SK-N-SH treated with all-trans-retinoic acid at 6 μM for 48 hours (cell line): ENCODE measurements at regions not wholly inside any gene's neighbourhood (a gene's known extent, or its start where the extent isn't known, plus 50 kb on each side); places are given as distances from the start of the nearest gene placed in this dataset.

Experiments used
- ARNTL ChIP-seq: fragments of 450-650 bp; formaldehyde crosslinking; IDR thresholded peaks from 2 replicates; pipeline ENCODE4 v1.5.0; 2020; ENCODE audit warnings: low read depth, mild to moderate bottlenecking, moderate library complexity, borderline replicate concordance
- BACH2 ChIP-seq: fragments of 250-450 bp; sonication (Bioruptor Pico); IDR thresholded peaks from 2 replicates; pipeline ENCODE4 v1.9.0; 2021; ENCODE audit warnings: mild to moderate bottlenecking, borderline replicate concordance
- CSDC2 ChIP-seq: fragments of 250-450 bp; sonication (Bioruptor Pico); IDR thresholded peaks from 2 replicates; pipeline ENCODE4 v1.5.0; 2020; ENCODE audit warnings: mild to moderate bottlenecking, moderate library complexity
- ESRRG ChIP-seq: fragments of 250-450 bp; sonication (Bioruptor Pico); IDR thresholded peaks from 2 replicates; pipeline ENCODE4 v1.6.1; 2021; ENCODE audit warnings: mild to moderate bottlenecking
- GLIS3 ChIP-seq: fragments of 250-450 bp; sonication (Bioruptor Pico); IDR thresholded peaks from 2 replicates; pipeline ENCODE4 v1.5.0; 2020; ENCODE audit warnings: mild to moderate bottlenecking, moderate library complexity
- PATZ1 ChIP-seq: fragments of 250-450 bp; sonication (Bioruptor Pico); IDR thresholded peaks from 2 replicates; pipeline ENCODE4 v1.8.0; 2020; ENCODE audit warnings: mild to moderate bottlenecking, moderate library complexity, borderline replicate concordance
- POU6F1 ChIP-seq: fragments of 250-450 bp; sonication (Bioruptor Pico); IDR thresholded peaks from 2 replicates; pipeline ENCODE4 v1.8.0; 2021; ENCODE audit warnings: low read depth, mild to moderate bottlenecking, moderate library complexity, borderline replicate concordance
- ZC3H10 ChIP-seq: fragments of 250-450 bp; sonication (Bioruptor Pico); IDR thresholded peaks from 2 replicates; pipeline ENCODE4 v1.5.1; 2021; ENCODE audit warnings: mild to moderate bottlenecking, moderate library complexity
- ZFP3 ChIP-seq: fragments of 250-450 bp; sonication (Bioruptor Pico); IDR thresholded peaks from 2 replicates; pipeline ENCODE4 v1.5.0; 2020; ENCODE audit warnings: mild to moderate bottlenecking, moderate library complexity
- ZFP30 ChIP-seq: fragments of 450-650 bp; formaldehyde crosslinking; IDR thresholded peaks from 2 replicates; pipeline ENCODE4 v1.5.0; 2022; ENCODE audit warnings: mild to moderate bottlenecking, moderate library complexity

GRCh38 chr6:144757299-144757698 is 472.2 kb downstream of the UTRN start:
- no peak for TF ChIP-seq PATZ1 (CRISPR knock-in tag)
- TF ChIP-seq ARNTL = no peak
- TF ChIP-seq ESRRG (CRISPR knock-in tag) = no peak
- no peak for TF ChIP-seq BACH2 (CRISPR knock-in tag)
- TF ChIP-seq ZFP3 (CRISPR knock-in tag) = no peak
- TF ChIP-seq CSDC2 (CRISPR knock-in tag) = no peak
- TF ChIP-seq ZC3H10 (CRISPR knock-in tag) = no peak
- no peak for TF ChIP-seq POU6F1 (CRISPR knock-in tag)
- TF ChIP-seq GLIS3 (CRISPR knock-in tag) = no peak
- TF ChIP-seq ZFP30 (CRISPR knock-in tag) = no peak
